ENCODE measurements at regions not wholly inside any gene's neighbourhood (a gene's known extent, or its start where the extent isn't known, plus 50 kb on each side); places are given as distances from the start of the nearest gene placed in this dataset.
"Not testable (repeated sequence)": the region's sequence is repeated elsewhere in the genome, so short reads cannot be mapped to it uniquely, and the experiment has no call there.

DNA sequence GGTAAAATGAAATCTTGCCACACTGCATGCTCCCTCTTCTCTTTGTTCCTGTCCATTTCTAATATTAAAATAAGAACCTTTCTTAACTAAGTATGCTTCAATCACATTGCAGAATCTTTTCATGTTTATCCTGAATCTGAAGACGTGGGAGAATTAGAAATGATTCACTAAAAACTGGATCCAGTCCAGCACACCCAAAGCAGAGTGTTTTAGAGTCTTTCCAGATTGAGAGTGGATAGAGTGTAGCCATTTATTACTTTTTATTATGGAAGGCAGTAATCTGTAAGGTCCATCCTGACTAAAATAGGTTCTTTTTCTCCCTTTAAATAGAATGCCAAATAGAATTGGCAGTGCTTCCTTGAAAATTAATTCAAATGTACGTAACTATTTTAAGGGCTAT is 453.5 kb downstream of the TDRD3 start:
- TF ChIP-seq, protein P1, sequence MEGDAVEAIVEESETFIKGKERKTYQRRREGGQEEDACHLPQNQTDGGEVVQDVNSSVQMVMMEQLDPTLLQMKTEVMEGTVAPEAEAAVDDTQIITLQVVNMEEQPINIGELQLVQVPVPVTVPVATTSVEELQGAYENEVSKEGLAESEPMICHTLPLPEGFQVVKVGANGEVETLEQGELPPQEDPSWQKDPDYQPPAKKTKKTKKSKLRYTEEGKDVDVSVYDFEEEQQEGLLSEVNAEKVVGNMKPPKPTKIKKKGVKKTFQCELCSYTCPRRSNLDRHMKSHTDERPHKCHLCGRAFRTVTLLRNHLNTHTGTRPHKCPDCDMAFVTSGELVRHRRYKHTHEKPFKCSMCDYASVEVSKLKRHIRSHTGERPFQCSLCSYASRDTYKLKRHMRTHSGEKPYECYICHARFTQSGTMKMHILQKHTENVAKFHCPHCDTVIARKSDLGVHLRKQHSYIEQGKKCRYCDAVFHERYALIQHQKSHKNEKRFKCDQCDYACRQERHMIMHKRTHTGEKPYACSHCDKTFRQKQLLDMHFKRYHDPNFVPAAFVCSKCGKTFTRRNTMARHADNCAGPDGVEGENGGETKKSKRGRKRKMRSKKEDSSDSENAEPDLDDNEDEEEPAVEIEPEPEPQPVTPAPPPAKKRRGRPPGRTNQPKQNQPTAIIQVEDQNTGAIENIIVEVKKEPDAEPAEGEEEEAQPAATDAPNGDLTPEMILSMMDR (IDR thresholded peaks at IDR 0.05): no peak
- Histone ChIP-seq H3K4me1 (no peaks in the 10 kb centered on the region), H3K36me3 (no peaks in the 10 kb centered on the region), H3K9me3 (no peaks in the 10 kb centered on the region), H3K27ac (no peak overlapping the region), H3K9ac (ENCODE audit: low read depth in 2 of 2, low read length in 2 of 2) (no peak overlapping the region), H3K4me3 (no peak overlapping the region), H3K27me3 (no peaks in the 10 kb centered on the region)
- intact Hi-C loops (cut with DNase I): no loop called here
- no peak for DNase-seq

DNA sequence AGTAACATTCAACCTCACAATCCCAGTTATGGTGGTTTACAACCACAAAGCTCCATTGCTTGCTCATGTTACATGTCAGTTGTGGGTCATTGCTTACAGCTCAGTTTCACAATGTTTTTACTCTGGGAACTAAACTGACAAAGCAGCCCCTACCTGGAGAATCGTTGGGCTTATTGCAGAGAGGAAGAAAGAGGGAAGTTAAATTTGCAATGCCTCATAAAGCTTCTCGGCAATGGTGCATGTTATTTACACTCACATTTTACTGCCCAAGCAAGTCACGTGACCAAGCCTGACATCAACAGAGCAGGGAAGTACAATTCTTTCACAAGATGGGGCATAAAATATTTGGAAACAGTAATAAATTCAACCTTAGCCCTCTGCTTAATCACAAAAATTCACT is 441.6 kb downstream of the TDRD3 start:
- no peak for DNase-seq
- Histone ChIP-seq H3K9ac (ENCODE audit: low read depth in 2 of 2, low read length in 2 of 2) (no peak overlapping the region), H3K27ac (no peak overlapping the region), H3K9me3 (no peaks in the 10 kb centered on the region), H3K27me3 (no peaks in the 10 kb centered on the region), H3K4me3 (no peak overlapping the region), H3K36me3 (no peaks in the 10 kb centered on the region), H3K4me1 (no peaks in the 10 kb centered on the region)
- intact Hi-C loops (cut with DNase I): no loop called here
- TF ChIP-seq, protein P1 (IDR thresholded peaks at IDR 0.05): no peak

DNA sequence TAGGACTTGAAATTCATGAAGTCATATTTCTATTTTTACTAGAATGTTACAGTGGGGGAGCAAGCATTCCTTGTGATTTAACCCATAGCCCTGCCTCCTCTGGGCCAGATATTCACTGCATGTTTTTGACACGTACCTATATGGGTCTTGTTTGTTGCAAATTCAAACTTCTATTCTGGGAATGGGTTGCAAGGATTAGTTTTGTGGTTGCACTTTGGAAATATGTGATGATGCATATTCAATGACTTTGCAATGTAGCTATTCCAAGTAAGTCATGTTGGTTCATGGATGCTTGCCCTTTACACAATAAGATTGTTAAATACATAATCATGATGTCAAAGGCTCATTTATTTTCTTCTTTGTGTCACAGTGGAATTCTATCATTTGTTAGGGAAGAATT is 440.8 kb downstream of the TDRD3 start:
- no peak for DNase-seq
- intact Hi-C loops (cut with DNase I): no loop called here
- Histone ChIP-seq H3K4me3 (no peak overlapping the region), H3K36me3 (no peaks in the 10 kb centered on the region), H3K27me3 (no peaks in the 10 kb centered on the region), H3K27ac (no peak overlapping the region), H3K9me3 (no peaks in the 10 kb centered on the region), H3K9ac (ENCODE audit: low read depth in 2 of 2, low read length in 2 of 2) (no peak overlapping the region), H3K4me1 (no peaks in the 10 kb centered on the region)
- TF ChIP-seq, protein P1 (IDR thresholded peaks at IDR 0.05): no peak

DNA sequence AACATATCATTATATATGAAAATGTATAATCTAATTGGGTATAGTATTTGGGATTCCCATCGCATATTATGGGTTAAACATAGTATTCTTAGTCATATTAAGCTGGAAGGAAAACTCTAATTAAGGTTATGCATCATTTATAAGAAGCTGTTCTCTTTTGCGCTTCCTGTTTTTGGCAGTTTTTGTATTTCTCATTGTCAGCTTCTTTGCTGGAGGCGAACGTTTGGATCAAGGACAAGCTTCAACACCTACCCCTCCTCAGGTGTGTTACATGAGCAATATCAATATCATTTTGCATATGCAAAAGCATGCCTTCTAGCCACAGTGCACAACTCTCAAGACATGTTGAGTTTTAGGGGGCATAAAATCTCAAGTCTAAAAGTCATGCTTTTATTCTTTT is 439.8 kb downstream of the TDRD3 start:
- Histone ChIP-seq H3K36me3 (no peaks in the 10 kb centered on the region), H3K4me1 (no peaks in the 10 kb centered on the region), H3K4me3 (no peak overlapping the region), H3K27me3 (no peaks in the 10 kb centered on the region), H3K9ac (ENCODE audit: low read depth in 2 of 2, low read length in 2 of 2) (no peak overlapping the region), H3K9me3 (no peaks in the 10 kb centered on the region), H3K27ac (no peak overlapping the region)
- DNase-seq: no peak
- intact Hi-C loops (cut with DNase I): no loop called here
- TF ChIP-seq, protein P1 (IDR thresholded peaks at IDR 0.05): no peak

DNA sequence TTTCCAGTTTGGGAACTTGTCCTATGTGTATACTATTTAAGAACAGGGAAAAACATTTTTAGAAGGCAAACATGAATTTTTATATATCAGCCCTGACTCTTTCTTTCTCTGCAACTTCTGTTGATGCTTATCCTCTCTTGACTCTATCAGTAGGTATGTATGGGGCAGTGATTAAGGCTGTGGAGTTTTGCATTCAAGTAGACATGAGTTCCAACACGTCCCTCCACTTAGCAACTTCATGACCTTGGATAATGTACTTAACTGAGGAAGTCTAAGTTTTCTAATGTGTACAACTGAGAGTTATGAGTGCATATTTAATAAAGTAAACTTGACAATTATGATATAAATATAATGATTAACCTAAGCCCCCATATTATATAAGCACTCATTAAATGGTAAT is 414.6 kb downstream of the TDRD3 start:
- no peaks in the 10 kb centered on the region for H3K36me3 ChIP-seq
- no peaks in the 10 kb centered on the region for H3K4me1 ChIP-seq
- H3K27me3 ChIP-seq: no peaks in the 10 kb centered on the region
- H3K4me3 ChIP-seq: no peak overlapping the region
- no peak overlapping the region for H3K9ac ChIP-seq (ENCODE audit: low read depth in 2 of 2, low read length in 2 of 2)
- intact Hi-C loops (cut with DNase I): no loop called here
- TF ChIP-seq, protein P1 (IDR thresholded peaks at IDR 0.05): no peak
- H3K9me3 ChIP-seq: no peaks in the 10 kb centered on the region
- no peak for DNase-seq
- no peak overlapping the region for H3K27ac ChIP-seq

DNA sequence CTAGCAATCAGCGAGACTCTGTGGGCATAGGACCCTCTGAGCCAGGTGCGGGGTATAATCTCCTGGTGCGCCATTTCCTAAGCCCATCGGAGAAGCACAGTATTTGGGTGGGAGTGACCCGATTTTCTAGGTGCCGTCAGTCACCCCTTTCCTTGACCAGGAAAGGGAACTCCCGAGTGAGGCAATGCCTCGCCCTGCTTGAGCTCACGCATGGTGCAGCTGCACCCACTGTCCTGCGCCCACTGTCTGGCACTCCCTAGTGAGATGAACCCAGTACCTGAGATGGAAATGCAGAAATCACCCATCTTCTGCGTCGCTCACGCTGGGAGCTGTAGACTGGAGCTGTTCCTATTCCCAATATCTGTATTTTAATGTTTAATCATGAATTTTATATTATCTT is 408.6 kb downstream of the TDRD3 start:
- H3K9me3 ChIP-seq; H3K36me3 ChIP-seq; DNase-seq; H3K4me3 ChIP-seq; H3K9ac ChIP-seq (ENCODE audit: low read depth in 2 of 2, low read length in 2 of 2); H3K27me3 ChIP-seq; intact Hi-C loops (cut with DNase I); H3K4me1 ChIP-seq; H3K27ac ChIP-seq: not testable (repeated sequence)

Data from colonic mucosa (tissue), 4 donors.